Esophagus muscularis mucosa (tissue), 4 donors: ENCODE measurements at regions not wholly inside any gene's neighbourhood (a gene's known extent, or its start where the extent isn't known, plus 50 kb on each side); places are given as distances from the start of the nearest gene placed in this dataset.

Experiments
- DNase-seq: peaks from one replicate; pipeline ENCODE4 v3.0.0-alpha.2; 2017; ENCODE audit errors: extremely low spot score
- H3K27ac ChIP-seq, 4 donors: fragments of 200-600 bp; sonication (generic); replicated peaks in 1 of 4; 1 replicate in 3 of 4; 2 replicates in 1 of 4; pipeline ENCODE4 v1.5.1; 2016 to 2019; ENCODE audit warnings: mild to moderate bottlenecking in 1 of 4
- H3K27me3 ChIP-seq, 4 donors: fragments of 200-600 bp; sonication (generic); one replicate each; pipeline versions ENCODE4 v1.5.1 to v1.6.0; 2016 to 2019
- H3K36me3 ChIP-seq, 4 donors: fragments of 200-600 bp; sonication (generic); one replicate each; pipeline ENCODE4 v1.5.1; 2016 to 2019
- H3K4me1 ChIP-seq, 4 donors: fragments of 200-600 bp; sonication (generic); one replicate each; pipeline ENCODE4 v1.5.1; 2016 to 2019
- H3K4me3 ChIP-seq, 4 donors: fragments of 200-600 bp; sonication (generic); 1 replicate in 2 of 4; 2 replicates in 2 of 4; pipeline ENCODE4 v1.5.1; 2016 to 2019; ENCODE audit warnings: mild to moderate bottlenecking in 4 of 4, moderate library complexity in 1 of 4
- H3K9me3 ChIP-seq, 4 donors: fragments of 200-600 bp; sonication (generic); 1 replicate in 3 of 4; 2 replicates in 1 of 4; pipeline ENCODE4 v1.5.1; 2016 to 2019
- CTCF ChIP-seq, 3 experiments: fragments of 200-600 bp in 2 of 3; fragments of 450-650 bp in 1 of 3; sonication (generic) in 2 of 3; IDR thresholded peaks; one replicate each; pipeline ENCODE4 v1.5.1; 2017 to 2019; ENCODE audit warnings: antibody characterized with exemption in 3 of 3, mild to moderate bottlenecking in 2 of 3, moderate library complexity in 1 of 3
- EP300 ChIP-seq: sonication (generic); formaldehyde crosslinking; IDR thresholded peaks from one replicate; pipeline ENCODE4 v1.6.1; 2017; ENCODE audit warnings: antibody characterized with exemption
- POLR2A ChIP-seq: fragments of 450-650 bp; IDR thresholded peaks from one replicate; pipeline ENCODE4 v1.6.1; 2017; ENCODE audit warnings: antibody characterized with exemption, moderate library complexity, mild to moderate bottlenecking, low read depth
- POLR2AphosphoS5 ChIP-seq, 2 donors: sonication (generic); formaldehyde crosslinking; IDR thresholded peaks; one replicate each; pipeline ENCODE4 v1.6.1; 2017; ENCODE audit warnings: antibody characterized with exemption in 2 of 2
- WGBS: methylation state at CpG from one replicate; pipeline ENCODE4 v1.1.5; 2018; 5-methylcytosine and 5-hydroxymethylcytosine counted together
- intact Hi-C: fragments of 100-400 bp; cut with DNase I; formaldehyde crosslinking; loops from one replicate; pipeline ENCODE4 v1.15.1; 2023

GRCh38 chr15:91632981-91633380 is 220.5 kb upstream of the SLCO3A1 start:
- no peak overlapping the region for H3K27ac ChIP-seq
- H3K4me1 ChIP-seq: peaks cover 7 to 10% (median 8%) of the 10 kb centered on the region in 4 donors
- peak; percentile 66 for DNase-seq
- 89% methylated on average over 9 of the region's 9 CpGs for WGBS
- intact Hi-C loops: no loop called here
- H3K36me3 ChIP-seq: no peaks in the 10 kb centered on the region
- H3K27me3 ChIP-seq: no peaks in the 10 kb centered on the region
- H3K4me3 ChIP-seq: no peak overlapping the region
- no peak for TF ChIP-seq CTCF (IDR thresholded peaks at IDR 0.05)
- TF ChIP-seq POLR2AphosphoS5 (IDR thresholded peaks at IDR 0.05): no peak
- no peak for TF ChIP-seq EP300
- no peak for TF ChIP-seq POLR2A
- H3K9me3 ChIP-seq: no peaks in the 10 kb centered on the region

- no peak for TF ChIP-seq CTCF (IDR thresholded peaks at IDR 0.05)
- no peak for TF ChIP-seq POLR2AphosphoS5 (IDR thresholded peaks at IDR 0.05)
- no peak for TF ChIP-seq POLR2A
- TF ChIP-seq EP300: no peak
- H3K36me3 ChIP-seq: no peaks in the 10 kb centered on the region
- intact Hi-C loops: no loop called here
- no peaks in the 10 kb centered on the region for H3K9me3 ChIP-seq
- peak; percentile 26 for DNase-seq
- H3K4me1 ChIP-seq: no peaks in the 10 kb centered on the region
- no peak overlapping the region for H3K4me3 ChIP-seq
- WGBS: 100% methylated on average over 3 of the region's 3 CpGs
- H3K27ac ChIP-seq: no peak overlapping the region
- no peaks in the 10 kb centered on the region for H3K27me3 ChIP-seq
Observed at GRCh38 chr15:91634179-91634578, 219.3 kb upstream of the SLCO3A1 start.

DNA sequence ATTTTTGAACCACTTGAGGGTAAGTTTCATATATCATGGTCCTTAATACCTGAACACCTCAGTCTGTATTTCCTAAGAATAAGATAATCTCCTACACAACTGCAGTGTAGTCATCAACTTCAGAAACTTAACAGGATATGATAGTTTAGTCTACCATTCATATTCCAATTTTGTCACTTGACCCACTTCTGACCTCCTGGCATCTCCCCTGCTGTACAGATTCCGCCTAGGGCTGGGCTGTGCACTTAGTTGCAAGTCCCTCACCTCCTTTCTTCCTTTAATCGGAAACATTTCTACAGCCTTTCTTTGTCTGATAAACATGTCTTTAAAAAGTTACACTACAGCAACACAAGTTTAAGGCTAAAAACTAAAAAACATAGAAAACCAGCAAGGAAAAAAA is 218.4 kb upstream of the SLCO3A1 start:
- Histone ChIP-seq H3K36me3 (no peaks in the 10 kb centered on the region), H3K9me3 (peaks cover 0 to 8% (median 6%) of the 10 kb centered on the region in 4 donors), H3K27me3 (no peaks in the 10 kb centered on the region), H3K4me1 (no peaks in the 10 kb centered on the region), H3K27ac (no peak overlapping the region), H3K4me3 (no peak overlapping the region)
- WGBS: 67% methylated on average over 2 of the region's 2 CpGs
- no peak for TF ChIP-seq POLR2AphosphoS5 (IDR thresholded peaks at IDR 0.05)
- no peak for TF ChIP-seq POLR2A
- TF ChIP-seq EP300: no peak
- TF ChIP-seq CTCF (IDR thresholded peaks at IDR 0.05): no peak
- DNase-seq: peak; percentile 14
- intact Hi-C loops: no loop called here

DNA sequence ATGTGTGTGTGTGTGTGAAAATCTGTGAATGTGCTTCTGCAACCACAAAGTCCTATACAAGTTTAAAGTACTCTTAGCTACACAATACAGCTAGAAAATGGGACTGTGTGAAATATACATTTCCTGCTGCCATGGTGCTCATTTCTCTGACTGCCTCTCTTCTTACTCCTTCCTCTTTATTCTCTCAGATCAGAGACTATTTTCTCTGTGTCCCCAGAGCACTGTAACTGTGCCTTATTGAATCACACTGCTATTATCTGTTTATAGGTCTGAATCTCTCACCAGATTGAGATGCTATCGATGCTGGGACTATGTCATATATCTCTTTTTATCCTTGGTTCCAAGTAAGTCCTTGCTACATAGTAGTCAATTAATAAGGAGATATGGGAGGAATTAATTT is 217.9 kb upstream of the SLCO3A1 start:
- intact Hi-C loops: no loop called here
- Histone ChIP-seq H3K27me3 (no peaks in the 10 kb centered on the region), H3K36me3 (no peaks in the 10 kb centered on the region), H3K27ac (no peak overlapping the region), H3K4me3 (no peak overlapping the region), H3K4me1 (no peaks in the 10 kb centered on the region), H3K9me3 (peaks cover 0 to 13% (median 11%) of the 10 kb centered on the region in 4 donors)
- 85% methylated on average over 1 of the region's 1 CpG for WGBS
- no peak for DNase-seq
- TF ChIP-seq EP300 (no peak), POLR2A (no peak), CTCF (IDR thresholded peaks at IDR 0.05) (no peak), POLR2AphosphoS5 (IDR thresholded peaks at IDR 0.05) (no peak)

GRCh38 chr15:91649016-91649415 is 204.5 kb upstream of the SLCO3A1 start:
- Histone ChIP-seq H3K4me3 (no peak overlapping the region), H3K36me3 (no peaks in the 10 kb centered on the region), H3K27ac (no peak overlapping the region), H3K9me3 (no peaks in the 10 kb centered on the region), H3K4me1 (no peaks in the 10 kb centered on the region), H3K27me3 (no peaks in the 10 kb centered on the region)
- no peak for DNase-seq
- intact Hi-C loops: no loop called here
- no peak for TF ChIP-seq CTCF (IDR thresholded peaks at IDR 0.05)
- TF ChIP-seq POLR2A: no peak
- no peak for TF ChIP-seq POLR2AphosphoS5 (IDR thresholded peaks at IDR 0.05)
- TF ChIP-seq EP300: no peak
- WGBS: 90% methylated on average over 2 of the region's 2 CpGs
